Mucosa of descending colon (tissue), 3 donors: ENCODE measurements at regions not wholly inside any gene's neighbourhood (a gene's known extent, or its start where the extent isn't known, plus 50 kb on each side); places are given as distances from the start of the nearest gene placed in this dataset.

Source experiments
- ATAC-seq: fragments of 200-7000 bp; cut with Tn5 transposase; one replicate; pipeline ENCODE4 v1.9.1; 2020; ENCODE audit warnings: mild to moderate bottlenecking, moderate library complexity
- DNase-seq, 3 donors: peaks; one replicate each; pipeline ENCODE4 v3.0.0-alpha.2; 2020
- H3K36me3 ChIP-seq: fragments of 200-600 bp; one replicate; pipeline ENCODE4 v1.8.0; 2021; ENCODE audit warnings: low read depth, mild to moderate bottlenecking
- H3K4me1 ChIP-seq: fragments of 200-600 bp; one replicate; pipeline ENCODE4 v1.8.0; 2021; ENCODE audit warnings: low read depth, mild to moderate bottlenecking
- H3K4me3 ChIP-seq: fragments of 200-600 bp; one replicate; pipeline ENCODE4 v1.8.0; 2021; ENCODE audit warnings: mild to moderate bottlenecking
- H3K9me3 ChIP-seq: fragments of 200-600 bp; one replicate; pipeline ENCODE4 v1.8.0; 2021; ENCODE audit warnings: mild to moderate bottlenecking
- intact Hi-C, 2 donors: fragments of 100-400 bp; cut with DNase I in 1 of 2; cut with micrococcal nuclease in 1 of 2; formaldehyde crosslinking; loops; one replicate each; pipeline versions ENCODE4 v1.11.0 to v1.11.1; 2022; cut with DNase I, micrococcal nuclease
- TF ChIP-seq, protein P1 (sequence below): fragments of 200-600 bp; IDR thresholded peaks from one replicate; pipeline ENCODE4 v1.8.0; 2022; ENCODE audit warnings: antibody characterized with exemption, mild to moderate bottlenecking
- donor health status: DM: no; HTN: no; CAD: no; lungs with moderate emphysema.
- donor health status: DM: no; HTN: no; CAD: no.
- donor health status: DM: no; HTN: yes; CAD: no.

DNA sequence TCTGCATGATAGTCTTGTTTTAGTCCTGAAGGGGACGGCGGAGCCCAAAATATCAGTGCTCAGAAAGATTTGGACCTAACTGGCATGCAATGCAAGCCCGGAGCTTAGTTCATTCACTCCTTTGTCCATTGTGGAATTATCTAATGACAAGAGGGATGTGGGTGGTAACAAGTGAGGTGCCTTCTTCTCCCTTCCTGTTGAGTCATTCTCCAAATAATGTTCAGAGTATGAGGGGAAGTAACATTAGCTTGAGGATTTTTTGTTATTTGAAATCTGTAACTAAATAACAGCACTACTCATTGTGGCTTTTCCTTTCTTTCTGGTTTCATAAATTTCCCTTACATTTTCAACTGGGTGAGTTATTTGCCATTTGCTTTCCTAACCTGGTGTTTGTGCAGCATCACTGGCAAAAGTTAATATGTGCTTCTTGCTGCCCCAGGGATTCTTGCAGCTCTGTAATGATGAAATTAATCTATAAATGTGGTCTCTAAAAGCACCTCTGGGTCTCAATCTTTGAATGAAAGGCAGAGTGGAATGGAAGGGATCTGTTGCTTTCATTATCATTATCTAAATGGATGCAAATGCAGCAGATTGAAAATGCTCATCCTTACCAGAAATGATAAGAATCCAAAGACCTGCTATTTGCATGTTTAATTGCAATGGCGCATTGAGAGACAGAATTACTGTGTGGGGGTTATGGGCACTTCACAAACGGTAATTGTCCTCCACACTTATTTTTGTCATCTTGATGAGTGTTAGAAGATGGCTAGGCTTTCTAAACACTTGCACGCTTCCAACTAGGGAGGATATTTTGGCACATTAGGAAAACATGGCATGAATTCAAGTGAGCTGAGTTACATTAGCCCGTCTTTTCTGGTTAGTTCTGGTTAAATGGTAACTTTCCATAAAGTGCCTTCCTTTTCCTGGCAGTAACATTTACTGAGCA is 89.9 kb upstream of the MITF start:
- ATAC-seq (no peak), DNase-seq (no peak)
- TF ChIP-seq, protein P1, sequence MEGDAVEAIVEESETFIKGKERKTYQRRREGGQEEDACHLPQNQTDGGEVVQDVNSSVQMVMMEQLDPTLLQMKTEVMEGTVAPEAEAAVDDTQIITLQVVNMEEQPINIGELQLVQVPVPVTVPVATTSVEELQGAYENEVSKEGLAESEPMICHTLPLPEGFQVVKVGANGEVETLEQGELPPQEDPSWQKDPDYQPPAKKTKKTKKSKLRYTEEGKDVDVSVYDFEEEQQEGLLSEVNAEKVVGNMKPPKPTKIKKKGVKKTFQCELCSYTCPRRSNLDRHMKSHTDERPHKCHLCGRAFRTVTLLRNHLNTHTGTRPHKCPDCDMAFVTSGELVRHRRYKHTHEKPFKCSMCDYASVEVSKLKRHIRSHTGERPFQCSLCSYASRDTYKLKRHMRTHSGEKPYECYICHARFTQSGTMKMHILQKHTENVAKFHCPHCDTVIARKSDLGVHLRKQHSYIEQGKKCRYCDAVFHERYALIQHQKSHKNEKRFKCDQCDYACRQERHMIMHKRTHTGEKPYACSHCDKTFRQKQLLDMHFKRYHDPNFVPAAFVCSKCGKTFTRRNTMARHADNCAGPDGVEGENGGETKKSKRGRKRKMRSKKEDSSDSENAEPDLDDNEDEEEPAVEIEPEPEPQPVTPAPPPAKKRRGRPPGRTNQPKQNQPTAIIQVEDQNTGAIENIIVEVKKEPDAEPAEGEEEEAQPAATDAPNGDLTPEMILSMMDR, result no peak
- Histone ChIP-seq H3K4me1 (no peaks in the 10 kb centered on the region), H3K9me3 (no peaks in the 10 kb centered on the region), H3K4me3 (no peak overlapping the region), H3K36me3 (no peaks in the 10 kb centered on the region)
- intact Hi-C loops, result no loop called here

DNA sequence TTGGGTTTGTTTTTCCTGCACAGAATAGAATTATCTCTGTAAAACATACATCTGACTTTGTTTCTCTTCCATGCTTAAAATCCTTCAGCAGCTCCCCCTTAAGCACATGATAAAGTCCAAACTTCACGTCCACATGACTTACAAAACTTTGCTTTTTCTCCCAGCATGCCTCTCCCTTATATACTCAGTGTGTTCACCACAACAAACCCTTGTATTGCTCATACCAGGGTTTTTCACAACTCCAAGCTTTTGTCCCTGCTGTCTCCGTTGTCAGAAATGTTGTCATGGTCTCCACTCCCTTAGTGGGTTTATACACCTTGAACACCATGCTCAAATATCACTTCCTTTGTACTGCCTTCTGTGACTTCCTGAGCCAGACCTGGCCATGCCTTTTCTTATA is 91.1 kb upstream of the MITF start:
- intact Hi-C loops, result no loop called here
- no peaks in the 10 kb centered on the region for H3K36me3 ChIP-seq
- no peak for ATAC-seq
- no peaks in the 10 kb centered on the region for H3K4me1 ChIP-seq
- H3K9me3 ChIP-seq, result no peaks in the 10 kb centered on the region
- H3K4me3 ChIP-seq, result no peak overlapping the region
- TF ChIP-seq, protein P1, result no peak
- DNase-seq, result no peak

DNA sequence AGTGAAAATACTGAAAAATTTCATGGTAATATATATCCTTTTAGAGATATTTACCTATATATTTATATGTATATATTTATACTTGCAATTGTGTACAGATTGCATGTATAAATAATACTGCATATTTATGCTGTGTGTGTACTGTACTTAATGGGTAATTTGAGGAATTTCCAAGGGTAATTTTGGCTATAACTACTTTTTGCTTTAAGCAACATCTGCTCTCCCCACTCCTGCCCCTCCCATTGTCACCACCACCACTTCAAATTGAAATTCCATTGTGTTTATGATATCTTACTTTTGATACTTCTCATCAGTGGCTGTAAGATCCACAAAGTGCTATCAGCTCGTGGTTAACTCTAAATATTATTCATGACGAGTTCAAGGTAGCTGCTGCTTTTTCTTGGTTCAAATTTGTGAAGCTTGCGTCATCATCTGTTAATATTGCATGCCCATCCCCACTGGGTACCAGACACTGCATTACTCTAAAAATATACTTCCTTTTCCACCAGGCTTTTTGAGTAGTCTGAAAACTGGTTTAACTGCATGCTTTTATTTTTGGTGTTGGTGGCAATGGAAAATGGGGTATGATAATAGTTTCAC is 91.7 kb upstream of the MITF start:
- no peak overlapping the region for H3K4me3 ChIP-seq
- ATAC-seq (no peak), DNase-seq (no peak)
- no peaks in the 10 kb centered on the region for H3K9me3 ChIP-seq
- TF ChIP-seq, protein P1, result no peak
- no peaks in the 10 kb centered on the region for H3K4me1 ChIP-seq
- intact Hi-C loops, result no loop called here
- no peaks in the 10 kb centered on the region for H3K36me3 ChIP-seq

DNA sequence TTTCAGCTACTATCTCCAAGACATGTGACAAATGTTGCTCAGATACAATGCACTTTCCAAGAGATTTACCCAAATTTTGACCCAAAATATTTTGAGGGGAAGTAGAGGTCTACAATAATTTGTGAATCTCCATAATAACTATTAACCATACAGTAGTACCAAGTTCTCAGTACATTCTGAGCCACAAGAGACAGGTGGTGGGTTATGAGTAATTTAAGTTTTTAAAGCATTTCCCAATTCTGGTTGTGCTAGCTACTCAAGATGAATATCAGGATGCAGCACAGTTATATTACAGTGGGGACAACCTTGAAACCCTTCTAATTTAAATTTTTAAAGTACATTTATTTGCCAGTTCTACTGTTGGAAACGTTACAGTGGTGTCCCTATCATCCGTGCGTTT is 92.2 kb upstream of the MITF start:
- TF ChIP-seq, protein P1, result no peak
- Histone ChIP-seq H3K4me3 (no peak overlapping the region), H3K36me3 (no peaks in the 10 kb centered on the region), H3K9me3 (no peaks in the 10 kb centered on the region), H3K4me1 (no peaks in the 10 kb centered on the region)
- DNase-seq, result no peak
- intact Hi-C loops, result no loop called here
- ATAC-seq, result no peak

DNA sequence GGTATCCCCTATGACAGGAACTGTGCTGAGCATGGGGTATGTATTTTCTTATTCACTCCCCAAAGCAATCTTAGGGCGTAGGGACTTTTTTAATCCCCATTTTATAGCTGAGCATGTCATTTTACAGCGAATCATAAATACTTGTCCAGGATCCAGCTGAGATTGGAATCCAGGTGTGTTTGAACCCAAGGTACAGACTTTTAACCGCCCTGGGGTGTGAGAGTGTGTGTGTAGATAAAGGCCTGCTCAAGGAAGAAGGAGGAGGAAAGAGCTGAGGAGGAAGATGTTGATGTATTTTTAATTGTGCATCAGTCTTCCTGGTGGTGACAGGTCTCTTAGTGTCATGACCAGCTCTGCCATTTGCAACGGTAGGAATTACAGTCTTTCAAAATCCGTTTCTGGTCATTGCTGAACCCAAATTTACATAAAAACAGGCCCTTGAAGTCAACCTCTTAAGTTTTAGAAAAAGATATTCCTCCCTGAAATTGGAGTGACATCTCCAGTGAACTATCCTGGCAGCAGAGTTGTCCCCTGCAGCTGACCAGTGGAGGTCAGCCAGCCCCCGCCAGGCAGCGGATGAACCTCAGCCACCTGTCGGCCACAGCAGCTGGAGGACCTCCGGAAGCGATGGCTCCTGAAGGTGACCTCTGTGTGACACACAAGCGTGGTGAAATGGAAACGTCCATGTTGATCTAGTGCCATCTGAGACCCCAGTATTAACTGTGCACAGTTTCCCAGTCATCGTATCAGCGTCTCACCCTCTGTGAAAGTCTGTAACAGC is 92.8 kb upstream of the MITF start:
- DNase-seq, result peak in 1 of 3 donors; percentile 73
- Histone ChIP-seq H3K4me3 (no peak overlapping the region), H3K36me3 (no peaks in the 10 kb centered on the region), H3K9me3 (no peaks in the 10 kb centered on the region), H3K4me1 (no peaks in the 10 kb centered on the region)
- ATAC-seq, result peak; percentile 98
- intact Hi-C loops, result no loop called here
- TF ChIP-seq, protein P1, result no peak
